ENCODE measurements at regions not wholly inside any gene's neighbourhood (a gene's known extent, or its start where the extent isn't known, plus 50 kb on each side); places are given as distances from the start of the nearest gene placed in this dataset.
"Not testable (repeated sequence)": the region's sequence is repeated elsewhere in the genome, so short reads cannot be mapped to it uniquely, and the experiment has no call there.

- DNase-seq, result peak in 1 of 2 donors; percentile 25
- peak overlapping the region; percentile 20 to 31 for H3K4me3 ChIP-seq
- intact Hi-C loops (cut with DNase I; ENCODE audit: low total_unique reads), result loop anchor here (5.0 kb wide), 1 partner anchor 84 kb away; no protein-coding TSS in a partner anchor
These were observed 382.1 kb downstream of the OSR1 start for GRCh38 chr2:18976168-18976961.

DNA sequence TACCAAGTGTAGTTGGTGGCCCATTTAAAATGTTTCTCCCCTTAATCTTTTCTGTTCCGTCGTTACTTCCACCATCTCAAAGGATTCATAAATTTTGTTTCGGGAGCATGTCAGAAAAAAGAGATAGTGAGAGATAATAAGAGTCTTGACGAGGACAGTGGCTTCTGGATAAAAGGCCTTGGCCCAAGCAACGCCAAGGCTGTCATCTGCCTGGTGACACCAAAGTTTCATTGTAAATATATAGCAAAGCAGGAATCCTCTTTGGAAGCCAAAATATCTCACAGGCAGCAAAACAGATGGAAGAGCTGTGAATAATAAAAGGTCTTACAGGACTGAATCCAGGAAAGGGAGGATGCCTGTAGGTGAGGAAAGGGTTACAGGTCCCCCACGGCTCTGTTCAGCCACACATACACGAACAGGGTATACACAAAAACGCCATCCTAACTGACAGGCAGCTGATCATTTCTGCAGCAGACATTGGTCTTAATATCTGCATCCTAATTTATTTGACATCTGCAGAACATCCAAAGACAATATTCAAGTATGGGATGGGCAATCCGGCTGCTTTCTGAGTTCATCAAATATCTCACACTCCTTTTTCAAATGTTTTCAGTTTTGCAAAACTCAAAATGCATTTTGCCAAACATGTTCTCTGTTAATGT is 382.8 kb downstream of the OSR1 start:
- no peak for TF ChIP-seq CTCF (IDR thresholded peaks at IDR 0.05)
- Histone ChIP-seq H3K4me3 (peak overlapping the region; percentile 20 to 31), H3K9me3 (no peaks in the 10 kb centered on the region), H3K27ac (peak overlapping the region; percentile 58 to 60), H3K27me3 (no peaks in the 10 kb centered on the region), H3K4me1 (peaks cover 0 to 36% (median 15%) of the 10 kb centered on the region in 4 donors), H3K36me3 (no peaks in the 10 kb centered on the region)
- intact Hi-C loops (cut with DNase I; ENCODE audit: low total_unique reads), result loop anchor here (5.0 kb wide), 1 partner anchor 83 kb away; no protein-coding TSS in a partner anchor
- no peak for DNase-seq

More at GRCh38 chr2:18976168-18976961, 382.1 kb downstream of the OSR1 start:
- peaks cover 0 to 43% (median 22%) of the 10 kb centered on the region in 4 donors for H3K4me1 ChIP-seq
- H3K36me3 ChIP-seq, result no peaks in the 10 kb centered on the region
- H3K27ac ChIP-seq, result peak overlapping the region; percentile 58 to 60
- no peaks in the 10 kb centered on the region for H3K27me3 ChIP-seq
- no peaks in the 10 kb centered on the region for H3K9me3 ChIP-seq
- TF ChIP-seq CTCF (IDR thresholded peaks at IDR 0.05), result no peak

GRCh38 chr2:18971628-18972027 is 382.3 kb upstream of the NT5C1B start:
- no peak for DNase-seq

DNA sequence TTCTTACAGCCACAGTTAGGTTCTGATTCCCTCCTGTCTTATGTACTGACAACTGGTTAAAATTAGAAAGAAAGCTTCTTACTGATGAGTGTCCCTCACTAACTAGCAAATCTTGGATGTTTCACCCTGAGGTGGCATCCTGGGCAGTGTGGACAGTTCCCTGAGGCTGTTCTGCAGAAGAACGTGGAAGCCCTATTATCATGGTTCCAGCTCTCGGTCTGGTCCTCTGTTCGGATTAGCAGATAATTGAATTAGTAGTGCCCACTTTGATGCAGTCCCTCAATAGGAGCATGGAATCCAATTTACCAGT is 381.7 kb upstream of the NT5C1B start:
- no peak for TF ChIP-seq CTCF (IDR thresholded peaks at IDR 0.05)
- intact Hi-C loops (cut with DNase I; ENCODE audit: low total_unique reads), result no loop called here
- no peak overlapping the region for H3K4me3 ChIP-seq

More at GRCh38 chr2:18971628-18972027, 382.3 kb upstream of the NT5C1B start:
- Histone ChIP-seq H3K9me3 (no peaks in the 10 kb centered on the region), H3K4me3 (no peak overlapping the region), H3K36me3 (no peaks in the 10 kb centered on the region), H3K4me1 (peaks cover 0 to 13% (median 5%) of the 10 kb centered on the region in 4 donors), H3K27ac (no peak overlapping the region), H3K27me3 (no peaks in the 10 kb centered on the region)
- intact Hi-C loops (cut with DNase I; ENCODE audit: low total_unique reads), result no loop called here
- TF ChIP-seq CTCF (IDR thresholded peaks at IDR 0.05), result no peak

GRCh38 chr2:18966131-18966530 is 376.8 kb upstream of the NT5C1B start:
- Histone ChIP-seq H3K36me3 (no peaks in the 10 kb centered on the region), H3K4me1 (no peaks in the 10 kb centered on the region), H3K27me3 (no peaks in the 10 kb centered on the region), H3K4me3 (no peak overlapping the region), H3K9me3 (no peaks in the 10 kb centered on the region), H3K27ac (no peak overlapping the region)
- intact Hi-C loops (cut with DNase I; ENCODE audit: low total_unique reads), result no loop called here
- TF ChIP-seq CTCF (IDR thresholded peaks at IDR 0.05), result no peak
- DNase-seq, result no peak

More for the DNA sequence above, 381.7 kb upstream of the NT5C1B start:
- H3K4me1 ChIP-seq, result peaks cover 0 to 7% (median 3%) of the 10 kb centered on the region in 4 donors
- DNase-seq, result no peak
- H3K27ac ChIP-seq, result no peak overlapping the region
- H3K36me3 ChIP-seq, result no peaks in the 10 kb centered on the region
- H3K27me3 ChIP-seq, result no peaks in the 10 kb centered on the region
- no peaks in the 10 kb centered on the region for H3K9me3 ChIP-seq

DNA sequence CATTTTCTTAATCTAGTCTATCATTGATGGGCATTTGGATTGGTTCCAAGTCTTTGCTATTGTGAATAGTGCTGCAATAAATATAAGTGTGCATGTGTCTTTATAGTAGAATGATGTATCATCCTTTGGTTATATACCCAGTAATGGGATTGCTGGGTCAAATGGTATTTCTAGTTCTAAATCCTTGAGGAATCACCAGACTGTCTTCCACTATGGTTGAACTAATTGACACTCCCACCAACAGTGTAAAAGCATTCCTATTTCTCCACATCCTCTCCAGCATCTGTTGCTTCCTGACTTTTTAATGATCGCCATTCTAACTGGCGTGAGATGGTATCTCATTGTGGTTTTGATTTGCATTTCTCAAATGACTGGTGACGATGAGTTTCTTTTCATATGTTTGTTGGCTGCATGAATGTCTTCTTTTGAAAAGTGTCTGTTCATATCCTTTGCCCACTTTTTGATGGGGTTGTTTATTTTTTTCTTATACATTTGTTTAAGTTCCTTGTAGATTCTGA is 374.4 kb upstream of the NT5C1B start:
- H3K27me3 ChIP-seq; H3K27ac ChIP-seq; DNase-seq; H3K9me3 ChIP-seq; intact Hi-C loops (cut with DNase I; ENCODE audit: low total_unique reads); H3K4me1 ChIP-seq; H3K4me3 ChIP-seq; H3K36me3 ChIP-seq: not testable (repeated sequence)
